Adrenal gland (tissue), 5 donors: ENCODE measurements at regions not wholly inside any gene's neighbourhood (a gene's known extent, or its start where the extent isn't known, plus 50 kb on each side); places are given as distances from the start of the nearest gene placed in this dataset.

ENCODE experiments used
- CTCF ChIP-seq, 6 experiments: fragments of 450-650 bp in 4 of 6; fragments of 200-600 bp in 2 of 6; sonication (generic) in 1 of 6; IDR thresholded peaks; 1 replicate in 5 of 6; 2 replicates in 1 of 6; pipeline versions ENCODE4 v1.5.1 to v1.8.0; 2016 to 2021; ENCODE audit warnings: antibody characterized with exemption in 6 of 6, mild to moderate bottlenecking in 2 of 6, moderate library complexity in 1 of 6
- POLR2A ChIP-seq, 2 donors: fragments of 450-650 bp; IDR thresholded peaks; one replicate each; pipeline ENCODE4 v1.6.1; 2017; ENCODE audit warnings: antibody characterized with exemption in 2 of 2, mild to moderate bottlenecking in 2 of 2, moderate library complexity in 1 of 2
- donor health status: DM: no; HTN: no; CAD: no.

DNA sequence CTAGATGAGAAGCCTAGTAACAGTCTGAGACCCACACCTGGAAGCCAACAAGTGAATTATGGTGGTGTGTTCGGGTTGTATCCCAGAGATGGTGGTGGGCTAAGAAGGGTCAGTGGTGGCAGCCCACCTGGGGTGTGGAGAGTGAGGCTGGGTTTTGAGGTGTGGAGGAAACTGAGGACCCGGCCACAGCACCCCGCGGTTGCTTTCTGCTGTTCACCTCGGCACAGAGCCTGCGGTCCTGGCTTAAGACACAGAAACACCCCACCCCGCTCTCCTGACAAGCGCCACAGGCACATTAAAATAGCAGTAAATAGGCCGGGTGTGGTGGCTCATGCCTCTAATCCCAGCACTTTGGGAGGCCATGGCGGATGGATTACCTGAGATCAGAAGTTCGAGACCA lies 395.1 kb downstream of the GLRX3 start:
- TF ChIP-seq CTCF (IDR thresholded peaks at IDR 0.05) (no peak), POLR2A (IDR thresholded peaks at IDR 0.05) (no peak)
